IMR-90 (cell line): ENCODE measurements at regions not wholly inside any gene's neighbourhood (a gene's known extent, or its start where the extent isn't known, plus 50 kb on each side); places are given as distances from the start of the nearest gene placed in this dataset.

Source experiments
- ATAC-seq: fragments of 200-7000 bp; cut with Tn5 transposase; 2 replicates; pipeline ENCODE4 v1.9.1; 2020; ENCODE audit warnings: low read depth, mild to moderate bottlenecking, moderate library complexity
- BruUV-seq: library from RNA; stranded (reverse); fragments of 400-500 nt; replicated peaks from 2 replicates; lab custom pipeline; 2021; lab: Mats Ljungman, UMichigan
- CTCF ChIA-PET: fragments of 300-600 bp; formaldehyde crosslinking; extraction: SDS; loops from one replicate; lab custom pipeline; 2021; ENCODE audit warnings: antibody characterized with exemption; lab: Yijun Ruan, JAX
- POLR2A ChIA-PET: fragments of 300-600 bp; sonication (Branson Sonifier 250); formaldehyde crosslinking; loops from one replicate; lab custom pipeline; 2022; ENCODE audit warnings: antibody characterized with exemption; ENCODE audit not compliant: unreplicated experiment; lab: Charles Lee
- DNase-seq: peaks from one replicate; pipeline ENCODE4 v3.0.0; 2013
- H2AFZ ChIP-seq: replicated peaks from 2 replicates; pipeline ENCODE3; 2013; ENCODE audit warnings: low read length, mild to moderate bottlenecking; ENCODE audit not compliant: poor library complexity
- H2AK5ac ChIP-seq: 2 replicates; pipeline ENCODE4 v1.6.1; 2013; ENCODE audit warnings: low read depth, low read length, inconsistent platforms
- H2AK9ac ChIP-seq: replicated peaks from 2 replicates; pipeline ENCODE3; 2013; ENCODE audit warnings: mild to moderate bottlenecking, low read depth, low read length, moderate library complexity; ENCODE audit not compliant: poor library complexity
- H2BK120ac ChIP-seq: 2 replicates; pipeline ENCODE4 v1.6.1; 2013; ENCODE audit warnings: low read depth, low read length, inconsistent platforms
- H2BK15ac ChIP-seq: 3 replicates; pipeline ENCODE4 v1.6.1; 2013; ENCODE audit warnings: low read depth, low read length, inconsistent platforms
- H2BK20ac ChIP-seq: 2 replicates; pipeline ENCODE4 v1.6.1; 2013; ENCODE audit warnings: low read depth, mild to moderate bottlenecking, inconsistent platforms, low read length, moderate library complexity
- H2BK5ac ChIP-seq: 2 replicates; pipeline ENCODE4 v1.6.1; 2013; ENCODE audit warnings: mild to moderate bottlenecking, low read depth, low read length, inconsistent platforms; ENCODE audit not compliant: poor library complexity, severe bottlenecking
- H3K14ac ChIP-seq: replicated peaks from 2 replicates; pipeline ENCODE4 v1.6.1; 2013; ENCODE audit warnings: low read depth, low read length, inconsistent platforms
- H3K18ac ChIP-seq: 2 replicates; pipeline ENCODE4 v1.6.1; 2013; ENCODE audit warnings: low read depth, low read length, control low read depth
- H3K23ac ChIP-seq: 2 replicates; pipeline ENCODE4 v1.6.1; 2013; ENCODE audit warnings: low read depth, low read length, inconsistent platforms
- H3K27ac ChIP-seq: 2 replicates; pipeline ENCODE4 v1.5.1; 2013; ENCODE audit warnings: mild to moderate bottlenecking, control low read depth, low read length; ENCODE audit not compliant: insufficient read depth
- H3K27me3 ChIP-seq: 2 replicates; pipeline ENCODE4 v1.6.1; 2013; ENCODE audit warnings: low read length; ENCODE audit not compliant: control insufficient read depth, insufficient read depth
- H3K36me3 ChIP-seq: 2 replicates; pipeline ENCODE4 v1.6.1; 2013; ENCODE audit warnings: low read length, mixed read lengths; ENCODE audit not compliant: control insufficient read depth, insufficient read depth
- H3K4ac ChIP-seq: 2 replicates; pipeline ENCODE4 v1.6.1; 2013; ENCODE audit warnings: low read depth, low read length, inconsistent platforms
- H3K4me1 ChIP-seq: 2 replicates; pipeline ENCODE4 v1.6.1; 2013; ENCODE audit warnings: low read length, mixed read lengths; ENCODE audit not compliant: control insufficient read depth, insufficient read depth
- H3K4me2 ChIP-seq: 2 replicates; pipeline ENCODE4 v1.6.1; 2013; ENCODE audit warnings: low read depth, mild to moderate bottlenecking, control low read depth, low read length, moderate library complexity
- H3K4me3 ChIP-seq: 2 replicates; pipeline ENCODE4 v1.5.1; 2013; ENCODE audit warnings: low read depth, mild to moderate bottlenecking, control low read depth, low read length, moderate library complexity; ENCODE audit not compliant: insufficient read depth
- H3K56ac ChIP-seq: 2 replicates; pipeline ENCODE4 v1.6.1; 2013; ENCODE audit warnings: low read length, inconsistent platforms; ENCODE audit not compliant: insufficient read depth; ENCODE audit errors: extremely low read depth
- H3K79me1 ChIP-seq, 2 experiments: 2 replicates each; pipeline ENCODE4 v1.6.1; 2013; ENCODE audit warnings: low read length in 2 of 2, inconsistent platforms in 1 of 2, low read depth in 1 of 2
- H3K9ac ChIP-seq: 2 replicates; pipeline ENCODE4 v1.6.1; 2013; ENCODE audit warnings: low read depth, low read length, control low read depth
- H3K9me1 ChIP-seq: 2 replicates; pipeline ENCODE4 v1.6.1; 2013; ENCODE audit warnings: low read length, inconsistent platforms; ENCODE audit not compliant: insufficient read depth
- H3K9me3 ChIP-seq: 2 replicates; pipeline ENCODE4 v1.6.1; 2013; ENCODE audit warnings: low read length; ENCODE audit not compliant: control insufficient read depth, insufficient read depth
- H4K20me1 ChIP-seq: 2 replicates; pipeline ENCODE4 v1.6.1; 2013; ENCODE audit warnings: low read length, inconsistent platforms; ENCODE audit not compliant: insufficient read depth
- H4K5ac ChIP-seq: 2 replicates; pipeline ENCODE4 v1.6.1; 2013; ENCODE audit warnings: mild to moderate bottlenecking, low read depth, low read length, control low read depth
- H4K8ac ChIP-seq, 2 experiments: 2 replicates each; pipeline ENCODE4 v1.6.1; 2013; ENCODE audit warnings: low read depth in 2 of 2, low read length in 2 of 2, control low read depth in 1 of 2, inconsistent platforms in 1 of 2
- H4K91ac ChIP-seq: 2 replicates; pipeline ENCODE4 v1.6.1; 2013; ENCODE audit warnings: low read depth, low read length, inconsistent platforms; ENCODE audit not compliant: insufficient read depth
- MXI1 ChIP-seq: IDR thresholded peaks from 2 replicates; pipeline ENCODE4 v1.6.1; 2012; ENCODE audit warnings: low read depth, mild to moderate bottlenecking, low read length, moderate library complexity, borderline replicate concordance
- WGBS, 2 experiments: methylation state at CpG; one replicate each; pipeline versions ENCODE4 v1.1.5 to v1.1.7; 2013; ENCODE audit warnings: missing lambda C conversion rate in 2 of 2; ENCODE audit not compliant: insufficient read length in 1 of 2; ENCODE audit errors: extremely low coverage in 2 of 2; 5-methylcytosine and 5-hydroxymethylcytosine counted together
- dilution Hi-C: fragments of 300-500 bp; cut with HindIII; formaldehyde crosslinking; loops from one replicate; pipeline ENCODE4 v1.14.3; 2018; ENCODE audit warnings: low sequenced_read_pairs; ENCODE audit not compliant: unreplicated experiment
- in situ Hi-C: fragments of 300-500 bp; cut with MboI; formaldehyde crosslinking; loops from 3 replicates; pipeline ENCODE4 v1.14.3; 2019; ENCODE audit warnings: low sequenced_read_pairs, inconsistent platforms, mixed read lengths
- intact Hi-C: fragments of 100-400 bp; cut with micrococcal nuclease; formaldehyde crosslinking; loops from 2 replicates; pipeline ENCODE4 v1.10.0; 2022
- TF ChIP-seq, protein P1 (sequence below): conservative IDR thresholded peaks from 2 replicates; pipeline ENCODE4 v1.5.1; 2012; ENCODE audit warnings: mild to moderate bottlenecking, low read depth, low read length, improper control_type of control experiment

DNA sequence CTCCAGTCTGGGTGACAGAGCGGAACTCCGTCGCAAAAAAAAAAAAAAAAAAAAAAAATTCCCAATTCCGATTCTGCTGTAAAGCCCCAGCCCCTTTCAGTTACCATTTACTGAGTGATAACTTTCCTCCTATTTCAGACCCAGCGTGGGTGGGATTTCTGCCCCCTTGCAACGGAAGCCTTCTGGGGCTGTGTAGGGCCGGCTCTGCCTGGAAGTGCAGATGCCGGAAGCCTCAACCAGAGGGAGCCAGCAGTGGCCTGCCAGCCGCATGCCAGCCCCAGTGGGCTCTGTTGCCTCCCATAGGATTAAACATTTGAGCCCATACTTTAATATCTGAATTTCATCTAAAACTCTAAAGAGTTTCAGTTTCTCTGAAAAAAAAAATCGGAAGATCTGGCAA, 60.0 kb upstream of the NUP50 start:
- POLR2A ChIA-PET, result no interaction called here
- Histone ChIP-seq H3K23ac (no peak overlapping the region), H4K5ac (no peak overlapping the region)

More for the DNA sequence above, 60.0 kb upstream of the NUP50 start:
- H2BK5ac ChIP-seq, result no peak overlapping the region
- no peak overlapping the region for H2AFZ ChIP-seq
- no peak overlapping the region for H3K4me2 ChIP-seq
- peaks cover 5% of the 10 kb centered on the region; the same call in 1 of the 2 replicates for H3K9me1 ChIP-seq
- H3K4me3 ChIP-seq, result no peak overlapping the region
- no peaks in the 10 kb centered on the region for H3K4me1 ChIP-seq
- no peak overlapping the region for H3K56ac ChIP-seq
- intact Hi-C loops, result loop anchor here (5.0 to 10.0 kb wide), 3 partner anchors 99 to 451 kb away; no protein-coding TSS in a partner anchor
- no peak overlapping the region for H4K91ac ChIP-seq
- H3K18ac ChIP-seq, result no peak overlapping the region
- dilution Hi-C loops, result no loop called here
- no peak overlapping the region for H2BK120ac ChIP-seq
- ATAC-seq (no peak), DNase-seq (no peak)
- no peak overlapping the region for H3K4ac ChIP-seq
- no peaks in the 10 kb centered on the region for H3K36me3 ChIP-seq
- H3K79me1 ChIP-seq, result no peaks in the 10 kb centered on the region
- no peak overlapping the region for H3K14ac ChIP-seq
- no peak overlapping the region for H3K9ac ChIP-seq
- H2AK5ac ChIP-seq, result no peak overlapping the region
- in situ Hi-C loops, result loop anchor here (5.0 kb wide), 1 partner anchor 159 kb away; no protein-coding TSS in a partner anchor
- H4K20me1 ChIP-seq, result no peaks in the 10 kb centered on the region
- H3K27ac ChIP-seq, result no peak overlapping the region
- no peak overlapping the region for H4K8ac ChIP-seq
- TF ChIP-seq, protein P1, sequence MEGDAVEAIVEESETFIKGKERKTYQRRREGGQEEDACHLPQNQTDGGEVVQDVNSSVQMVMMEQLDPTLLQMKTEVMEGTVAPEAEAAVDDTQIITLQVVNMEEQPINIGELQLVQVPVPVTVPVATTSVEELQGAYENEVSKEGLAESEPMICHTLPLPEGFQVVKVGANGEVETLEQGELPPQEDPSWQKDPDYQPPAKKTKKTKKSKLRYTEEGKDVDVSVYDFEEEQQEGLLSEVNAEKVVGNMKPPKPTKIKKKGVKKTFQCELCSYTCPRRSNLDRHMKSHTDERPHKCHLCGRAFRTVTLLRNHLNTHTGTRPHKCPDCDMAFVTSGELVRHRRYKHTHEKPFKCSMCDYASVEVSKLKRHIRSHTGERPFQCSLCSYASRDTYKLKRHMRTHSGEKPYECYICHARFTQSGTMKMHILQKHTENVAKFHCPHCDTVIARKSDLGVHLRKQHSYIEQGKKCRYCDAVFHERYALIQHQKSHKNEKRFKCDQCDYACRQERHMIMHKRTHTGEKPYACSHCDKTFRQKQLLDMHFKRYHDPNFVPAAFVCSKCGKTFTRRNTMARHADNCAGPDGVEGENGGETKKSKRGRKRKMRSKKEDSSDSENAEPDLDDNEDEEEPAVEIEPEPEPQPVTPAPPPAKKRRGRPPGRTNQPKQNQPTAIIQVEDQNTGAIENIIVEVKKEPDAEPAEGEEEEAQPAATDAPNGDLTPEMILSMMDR, result peak; percentile 32
- no peak for TF ChIP-seq MXI1
- BruUV-seq, result no TSS peak
- H3K9me3 ChIP-seq, result no peaks in the 10 kb centered on the region
- no peak overlapping the region for H2AK9ac ChIP-seq
- H3K27me3 ChIP-seq, result peaks cover 5% of the 10 kb centered on the region
- no peak overlapping the region for H2BK15ac ChIP-seq
- 49% methylated on average over 2 of the region's 10 CpGs; no CpG with 5 or more reads in 1 of the 2 experiments for WGBS, 2 experiments
- no peak overlapping the region for H2BK20ac ChIP-seq
- CTCF ChIA-PET, result interaction anchor here (0.7 kb wide), 1 partner anchor 34 kb away, joined by 3 read pairs; no protein-coding TSS in a partner anchor
